ENCODE measurements at regions not wholly inside any gene's neighbourhood (a gene's known extent, or its start where the extent isn't known, plus 50 kb on each side); places are given as distances from the start of the nearest gene placed in this dataset.

DNA sequence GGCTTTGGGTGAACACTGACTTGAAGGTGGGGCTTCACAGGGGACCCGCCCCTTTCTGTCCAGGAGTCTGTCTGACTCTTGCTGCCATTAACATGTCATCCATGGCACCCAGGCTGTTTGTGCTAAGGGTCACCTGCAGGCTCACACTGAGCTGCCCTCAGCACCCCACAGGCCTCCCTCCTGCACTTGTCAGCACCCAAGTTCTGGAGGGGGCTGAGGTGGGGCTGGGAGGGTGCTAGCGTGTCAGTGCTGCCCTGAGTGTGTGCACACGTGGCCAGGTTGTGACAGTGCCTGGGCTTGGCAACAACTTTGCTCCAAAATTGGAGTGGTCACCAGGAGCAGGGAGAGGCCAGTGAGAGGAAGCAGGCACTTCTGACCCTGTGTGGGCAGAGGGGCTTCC lies 963.2 kb downstream of the TRHDE start (continued):
- TF ChIP-seq, protein P1, sequence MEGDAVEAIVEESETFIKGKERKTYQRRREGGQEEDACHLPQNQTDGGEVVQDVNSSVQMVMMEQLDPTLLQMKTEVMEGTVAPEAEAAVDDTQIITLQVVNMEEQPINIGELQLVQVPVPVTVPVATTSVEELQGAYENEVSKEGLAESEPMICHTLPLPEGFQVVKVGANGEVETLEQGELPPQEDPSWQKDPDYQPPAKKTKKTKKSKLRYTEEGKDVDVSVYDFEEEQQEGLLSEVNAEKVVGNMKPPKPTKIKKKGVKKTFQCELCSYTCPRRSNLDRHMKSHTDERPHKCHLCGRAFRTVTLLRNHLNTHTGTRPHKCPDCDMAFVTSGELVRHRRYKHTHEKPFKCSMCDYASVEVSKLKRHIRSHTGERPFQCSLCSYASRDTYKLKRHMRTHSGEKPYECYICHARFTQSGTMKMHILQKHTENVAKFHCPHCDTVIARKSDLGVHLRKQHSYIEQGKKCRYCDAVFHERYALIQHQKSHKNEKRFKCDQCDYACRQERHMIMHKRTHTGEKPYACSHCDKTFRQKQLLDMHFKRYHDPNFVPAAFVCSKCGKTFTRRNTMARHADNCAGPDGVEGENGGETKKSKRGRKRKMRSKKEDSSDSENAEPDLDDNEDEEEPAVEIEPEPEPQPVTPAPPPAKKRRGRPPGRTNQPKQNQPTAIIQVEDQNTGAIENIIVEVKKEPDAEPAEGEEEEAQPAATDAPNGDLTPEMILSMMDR (conservative IDR thresholded peaks at IDR 0.05; ENCODE audit: low read depth in 2 of 2): no peak

DNA sequence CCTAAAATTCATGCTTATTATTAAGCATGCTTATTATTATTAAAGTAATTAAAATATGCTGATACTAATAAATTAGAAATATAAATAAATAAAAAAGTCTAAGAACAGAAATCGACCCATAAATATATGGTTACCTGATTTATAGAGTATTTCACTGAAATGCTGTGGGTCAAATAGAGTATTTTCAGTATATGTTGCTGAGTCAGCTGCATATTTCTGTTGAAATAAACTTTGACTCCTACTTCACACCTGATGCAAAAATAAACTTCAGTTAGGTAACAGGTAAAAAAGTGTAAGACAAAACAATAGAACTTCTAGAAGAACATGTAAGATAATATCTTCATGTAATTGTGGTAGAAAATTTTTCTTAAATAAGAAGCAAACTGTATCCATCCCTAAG lies 967.9 kb downstream of the TRHDE start:
- H3K4me3 ChIP-seq: no peak overlapping the region
- H3K9me2 ChIP-seq (ENCODE audit: insufficient read depth): no peaks in the 10 kb centered on the region
- ATAC-seq (no peak), DNase-seq (ENCODE audit: low spot score) (no peak)
- no peak overlapping the region for H3K4me2 ChIP-seq
- Mint-ChIP-seq H3K27ac (no peak overlapping the region), H3K4me3 (no peak overlapping the region), H3K27me3 (ENCODE audit: insufficient read depth, low read depth, poor library complexity) (no peaks in the 10 kb centered on the region), H3K9me3 (peaks cover 3% of the 10 kb centered on the region; the same call in 1 of the 3 replicates), H3K36me3 (ENCODE audit: low read depth) (peaks cover 6% of the 10 kb centered on the region; the same call in 2 of the 3 replicates), H3K4me1 (peaks cover 3% of the 10 kb centered on the region; the same call in 1 of the 3 replicates)
- no peaks in the 10 kb centered on the region for H3K36me3 ChIP-seq (ENCODE audit: insufficient read depth)
- no peaks in the 10 kb centered on the region for H4K20me1 ChIP-seq (replicated peaks; ENCODE audit: insufficient read depth)
- no peaks in the 10 kb centered on the region for H3F3A ChIP-seq (replicated peaks; ENCODE audit: low read depth)
- no peaks in the 10 kb centered on the region for H3K79me2 ChIP-seq (replicated peaks; ENCODE audit: insufficient read depth)
- H3K27me3 ChIP-seq (ENCODE audit: insufficient read depth): no peaks in the 10 kb centered on the region
- H3K4me1 ChIP-seq (ENCODE audit: insufficient read depth): no peaks in the 10 kb centered on the region
- H2AFZ ChIP-seq: no peak overlapping the region
- TF ChIP-seq EZH2phosphoT487 (IDR thresholded peaks at IDR 0.05; ENCODE audit: unreplicated experiment): no peak
- no peak for TF ChIP-seq JUNB (IDR thresholded peaks at IDR 0.05; ENCODE audit: unreplicated experiment)
- TF ChIP-seq, protein P2, sequence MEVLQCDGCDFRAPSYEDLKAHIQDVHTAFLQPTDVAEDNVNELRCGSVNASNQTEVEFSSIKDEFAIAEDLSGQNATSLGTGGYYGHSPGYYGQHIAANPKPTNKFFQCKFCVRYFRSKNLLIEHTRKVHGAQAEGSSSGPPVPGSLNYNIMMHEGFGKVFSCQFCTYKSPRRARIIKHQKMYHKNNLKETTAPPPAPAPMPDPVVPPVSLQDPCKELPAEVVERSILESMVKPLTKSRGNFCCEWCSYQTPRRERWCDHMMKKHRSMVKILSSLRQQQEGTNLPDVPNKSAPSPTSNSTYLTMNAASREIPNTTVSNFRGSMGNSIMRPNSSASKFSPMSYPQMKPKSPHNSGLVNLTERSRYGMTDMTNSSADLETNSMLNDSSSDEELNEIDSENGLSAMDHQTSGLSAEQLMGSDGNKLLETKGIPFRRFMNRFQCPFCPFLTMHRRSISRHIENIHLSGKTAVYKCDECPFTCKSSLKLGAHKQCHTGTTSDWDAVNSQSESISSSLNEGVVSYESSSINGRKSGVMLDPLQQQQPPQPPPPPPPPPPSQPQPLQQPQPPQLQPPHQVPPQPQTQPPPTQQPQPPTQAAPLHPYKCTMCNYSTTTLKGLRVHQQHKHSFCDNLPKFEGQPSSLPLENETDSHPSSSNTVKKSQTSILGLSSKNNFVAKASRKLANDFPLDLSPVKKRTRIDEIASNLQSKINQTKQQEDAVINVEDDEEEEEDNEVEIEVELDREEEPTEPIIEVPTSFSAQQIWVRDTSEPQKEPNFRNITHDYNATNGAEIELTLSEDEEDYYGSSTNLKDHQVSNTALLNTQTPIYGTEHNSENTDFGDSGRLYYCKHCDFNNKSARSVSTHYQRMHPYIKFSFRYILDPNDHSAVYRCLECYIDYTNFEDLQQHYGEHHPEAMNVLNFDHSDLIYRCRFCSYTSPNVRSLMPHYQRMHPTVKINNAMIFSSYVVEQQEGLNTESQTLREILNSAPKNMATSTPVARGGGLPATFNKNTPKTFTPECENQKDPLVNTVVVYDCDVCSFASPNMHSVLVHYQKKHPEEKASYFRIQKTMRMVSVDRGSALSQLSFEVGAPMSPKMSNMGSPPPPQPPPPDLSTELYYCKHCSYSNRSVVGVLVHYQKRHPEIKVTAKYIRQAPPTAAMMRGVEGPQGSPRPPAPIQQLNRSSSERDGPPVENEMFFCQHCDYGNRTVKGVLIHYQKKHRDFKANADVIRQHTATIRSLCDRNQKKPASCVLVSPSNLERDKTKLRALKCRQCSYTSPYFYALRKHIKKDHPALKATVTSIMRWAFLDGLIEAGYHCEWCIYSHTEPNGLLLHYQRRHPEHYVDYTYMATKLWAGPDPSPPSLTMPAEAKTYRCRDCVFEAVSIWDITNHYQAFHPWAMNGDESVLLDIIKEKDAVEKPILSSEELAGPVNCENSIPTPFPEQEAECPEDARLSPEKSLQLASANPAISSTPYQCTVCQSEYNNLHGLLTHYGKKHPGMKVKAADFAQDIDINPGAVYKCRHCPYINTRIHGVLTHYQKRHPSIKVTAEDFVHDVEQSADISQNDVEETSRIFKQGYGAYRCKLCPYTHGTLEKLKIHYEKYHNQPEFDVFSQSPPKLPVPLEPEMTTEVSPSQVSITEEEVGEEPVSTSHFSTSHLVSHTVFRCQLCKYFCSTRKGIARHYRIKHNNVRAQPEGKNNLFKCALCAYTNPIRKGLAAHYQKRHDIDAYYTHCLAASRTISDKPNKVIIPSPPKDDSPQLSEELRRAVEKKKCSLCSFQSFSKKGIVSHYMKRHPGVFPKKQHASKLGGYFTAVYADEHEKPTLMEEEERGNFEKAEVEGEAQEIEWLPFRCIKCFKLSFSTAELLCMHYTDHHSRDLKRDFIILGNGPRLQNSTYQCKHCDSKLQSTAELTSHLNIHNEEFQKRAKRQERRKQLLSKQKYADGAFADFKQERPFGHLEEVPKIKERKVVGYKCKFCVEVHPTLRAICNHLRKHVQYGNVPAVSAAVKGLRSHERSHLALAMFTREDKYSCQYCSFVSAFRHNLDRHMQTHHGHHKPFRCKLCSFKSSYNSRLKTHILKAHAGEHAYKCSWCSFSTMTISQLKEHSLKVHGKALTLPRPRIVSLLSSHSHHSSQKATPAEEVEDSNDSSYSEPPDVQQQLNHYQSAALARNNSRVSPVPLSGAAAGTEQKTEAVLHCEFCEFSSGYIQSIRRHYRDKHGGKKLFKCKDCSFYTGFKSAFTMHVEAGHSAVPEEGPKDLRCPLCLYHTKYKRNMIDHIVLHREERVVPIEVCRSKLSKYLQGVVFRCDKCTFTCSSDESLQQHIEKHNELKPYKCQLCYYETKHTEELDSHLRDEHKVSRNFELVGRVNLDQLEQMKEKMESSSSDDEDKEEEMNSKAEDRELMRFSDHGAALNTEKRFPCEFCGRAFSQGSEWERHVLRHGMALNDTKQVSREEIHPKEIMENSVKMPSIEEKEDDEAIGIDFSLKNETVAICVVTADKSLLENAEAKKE (CRISPR knock-in tag; IDR thresholded peaks at IDR 0.05): no peak
- TF ChIP-seq, protein P3, sequence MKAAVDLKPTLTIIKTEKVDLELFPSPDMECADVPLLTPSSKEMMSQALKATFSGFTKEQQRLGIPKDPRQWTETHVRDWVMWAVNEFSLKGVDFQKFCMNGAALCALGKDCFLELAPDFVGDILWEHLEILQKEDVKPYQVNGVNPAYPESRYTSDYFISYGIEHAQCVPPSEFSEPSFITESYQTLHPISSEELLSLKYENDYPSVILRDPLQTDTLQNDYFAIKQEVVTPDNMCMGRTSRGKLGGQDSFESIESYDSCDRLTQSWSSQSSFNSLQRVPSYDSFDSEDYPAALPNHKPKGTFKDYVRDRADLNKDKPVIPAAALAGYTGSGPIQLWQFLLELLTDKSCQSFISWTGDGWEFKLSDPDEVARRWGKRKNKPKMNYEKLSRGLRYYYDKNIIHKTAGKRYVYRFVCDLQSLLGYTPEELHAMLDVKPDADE (IDR thresholded peaks at IDR 0.05): no peak
- TF ChIP-seq STAT1 (IDR thresholded peaks at IDR 0.05; ENCODE audit: unreplicated experiment): no peak
- no peak for TF ChIP-seq EZH2 (IDR thresholded peaks at IDR 0.05; ENCODE audit: low read depth, unreplicated experiment)
- TF ChIP-seq ZNF114 (CRISPR knock-in tag; IDR thresholded peaks at IDR 0.05): no peak
- no peak for TF ChIP-seq NANOG (IDR thresholded peaks at IDR 0.05; ENCODE audit: borderline replicate concordance)
- TF ChIP-seq POLR2AphosphoS5 (IDR thresholded peaks at IDR 0.05; ENCODE audit: low read depth): no peak
- TF ChIP-seq, protein P4, sequence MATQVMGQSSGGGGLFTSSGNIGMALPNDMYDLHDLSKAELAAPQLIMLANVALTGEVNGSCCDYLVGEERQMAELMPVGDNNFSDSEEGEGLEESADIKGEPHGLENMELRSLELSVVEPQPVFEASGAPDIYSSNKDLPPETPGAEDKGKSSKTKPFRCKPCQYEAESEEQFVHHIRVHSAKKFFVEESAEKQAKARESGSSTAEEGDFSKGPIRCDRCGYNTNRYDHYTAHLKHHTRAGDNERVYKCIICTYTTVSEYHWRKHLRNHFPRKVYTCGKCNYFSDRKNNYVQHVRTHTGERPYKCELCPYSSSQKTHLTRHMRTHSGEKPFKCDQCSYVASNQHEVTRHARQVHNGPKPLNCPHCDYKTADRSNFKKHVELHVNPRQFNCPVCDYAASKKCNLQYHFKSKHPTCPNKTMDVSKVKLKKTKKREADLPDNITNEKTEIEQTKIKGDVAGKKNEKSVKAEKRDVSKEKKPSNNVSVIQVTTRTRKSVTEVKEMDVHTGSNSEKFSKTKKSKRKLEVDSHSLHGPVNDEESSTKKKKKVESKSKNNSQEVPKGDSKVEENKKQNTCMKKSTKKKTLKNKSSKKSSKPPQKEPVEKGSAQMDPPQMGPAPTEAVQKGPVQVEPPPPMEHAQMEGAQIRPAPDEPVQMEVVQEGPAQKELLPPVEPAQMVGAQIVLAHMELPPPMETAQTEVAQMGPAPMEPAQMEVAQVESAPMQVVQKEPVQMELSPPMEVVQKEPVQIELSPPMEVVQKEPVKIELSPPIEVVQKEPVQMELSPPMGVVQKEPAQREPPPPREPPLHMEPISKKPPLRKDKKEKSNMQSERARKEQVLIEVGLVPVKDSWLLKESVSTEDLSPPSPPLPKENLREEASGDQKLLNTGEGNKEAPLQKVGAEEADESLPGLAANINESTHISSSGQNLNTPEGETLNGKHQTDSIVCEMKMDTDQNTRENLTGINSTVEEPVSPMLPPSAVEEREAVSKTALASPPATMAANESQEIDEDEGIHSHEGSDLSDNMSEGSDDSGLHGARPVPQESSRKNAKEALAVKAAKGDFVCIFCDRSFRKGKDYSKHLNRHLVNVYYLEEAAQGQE (IDR thresholded peaks at IDR 0.05; ENCODE audit: unreplicated experiment): no peak
- H3K27ac ChIP-seq (ENCODE audit: low read depth): no peak overlapping the region

Measured in GM23338 (cell line).